ENCODE measurements at regions not wholly inside any gene's neighbourhood (a gene's known extent, or its start where the extent isn't known, plus 50 kb on each side); places are given as distances from the start of the nearest gene placed in this dataset.

DNA sequence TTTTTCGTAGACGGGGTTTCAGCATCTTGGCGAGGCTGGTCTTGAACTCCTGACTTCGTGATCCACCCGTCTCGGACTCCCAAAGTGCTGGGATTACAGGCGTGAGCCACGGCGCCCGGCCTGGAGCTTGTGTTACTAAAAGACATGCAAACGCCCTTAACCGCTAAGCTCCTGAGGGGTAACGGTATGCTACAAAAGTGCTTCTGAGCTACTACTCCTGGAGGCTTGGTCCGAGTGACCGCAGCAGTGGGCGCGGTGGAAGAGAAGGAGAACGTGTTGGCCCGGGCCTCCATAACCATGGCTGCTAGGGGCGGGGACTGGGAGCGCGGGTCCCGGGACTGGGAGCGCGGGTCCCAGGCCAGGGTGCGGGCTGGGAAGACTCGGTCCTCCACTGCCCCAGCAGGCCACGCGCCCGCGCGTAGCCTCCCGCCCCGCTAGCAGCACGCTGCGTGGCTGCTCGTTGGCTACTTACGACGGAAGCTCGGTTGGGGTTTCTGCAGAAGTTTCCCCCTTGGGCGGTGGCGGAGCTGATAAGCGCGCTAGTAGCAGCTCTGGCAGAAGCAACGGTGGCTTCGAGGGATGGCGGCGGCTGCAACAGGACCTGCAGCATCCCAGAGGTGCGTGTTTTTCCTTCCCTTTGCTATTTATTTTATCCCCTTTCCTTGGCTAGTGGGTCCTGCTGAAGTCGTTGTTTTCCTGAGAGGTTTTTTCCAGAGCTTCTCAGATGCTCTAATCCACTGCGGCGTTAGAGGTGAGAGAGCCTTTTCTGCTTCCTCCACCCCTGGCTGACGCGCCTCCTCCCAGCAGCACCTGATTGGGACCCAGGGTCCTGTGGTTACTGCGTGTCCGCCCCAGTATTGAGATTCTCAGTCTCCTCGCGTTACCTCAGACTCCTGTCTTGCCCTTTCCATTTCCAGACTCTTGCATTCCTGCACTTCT, 69.2 kb upstream of the CCDC180 start (continued):
- TF ChIP-seq ZNF550 (CRISPR knock-in tag; IDR thresholded peaks at IDR 0.05; ENCODE audit: borderline replicate concordance) (no peak), ZBTB43 (CRISPR knock-in tag; conservative IDR thresholded peaks at IDR 0.05) (peak; percentile 63; the same call in 1 of the 2 replicates), CEBPG (CRISPR knock-in tag; IDR thresholded peaks at IDR 0.05) (no peak), ZNF260 (CRISPR knock-in tag; IDR thresholded peaks at IDR 0.05; ENCODE audit: borderline replicate concordance, low read depth) (no peak), BRCA1 (CRISPR knock-in tag; IDR thresholded peaks at IDR 0.05) (no peak), ZC3H4 (CRISPR knock-in tag; IDR thresholded peaks at IDR 0.05; ENCODE audit: borderline replicate concordance) (no peak), PRMT3 (CRISPR knock-in tag; IDR thresholded peaks at IDR 0.05; ENCODE audit: borderline replicate concordance, low read depth) (no peak), NRL (CRISPR knock-in tag; IDR thresholded peaks at IDR 0.05; ENCODE audit: borderline replicate concordance) (peak; percentile 51; the same call in 1 of the 2 replicates), SAP130 (CRISPR knock-in tag; IDR thresholded peaks at IDR 0.05; ENCODE audit: low read depth) (no peak; the same call in none of the 2 replicates), ZNF563 (CRISPR knock-in tag; IDR thresholded peaks at IDR 0.05) (peak; percentile 60; the same call in 1 of the 2 replicates), ZNF34 (CRISPR knock-in tag; IDR thresholded peaks at IDR 0.05; ENCODE audit: borderline replicate concordance) (no peak), POLR2G (IDR thresholded peaks at IDR 0.05; ENCODE audit: low read depth, low read length) (peak; percentile 68), SSRP1 (CRISPR knock-in tag; IDR thresholded peaks at IDR 0.05) (no peak), ARNT (IDR thresholded peaks at IDR 0.05) (no peak), ZZZ3 (CRISPR knock-in tag; IDR thresholded peaks at IDR 0.05; ENCODE audit: borderline replicate concordance) (no peak), ZNF205 (CRISPR knock-in tag; IDR thresholded peaks at IDR 0.05) (no peak), ELF1 (CRISPR knock-in tag; IDR thresholded peaks at IDR 0.05) (no peak), SALL2 (CRISPR knock-in tag; IDR thresholded peaks at IDR 0.05) (peak; percentile 74; the same call in 1 of the 2 replicates)
- TF ChIP-seq, protein P1, sequence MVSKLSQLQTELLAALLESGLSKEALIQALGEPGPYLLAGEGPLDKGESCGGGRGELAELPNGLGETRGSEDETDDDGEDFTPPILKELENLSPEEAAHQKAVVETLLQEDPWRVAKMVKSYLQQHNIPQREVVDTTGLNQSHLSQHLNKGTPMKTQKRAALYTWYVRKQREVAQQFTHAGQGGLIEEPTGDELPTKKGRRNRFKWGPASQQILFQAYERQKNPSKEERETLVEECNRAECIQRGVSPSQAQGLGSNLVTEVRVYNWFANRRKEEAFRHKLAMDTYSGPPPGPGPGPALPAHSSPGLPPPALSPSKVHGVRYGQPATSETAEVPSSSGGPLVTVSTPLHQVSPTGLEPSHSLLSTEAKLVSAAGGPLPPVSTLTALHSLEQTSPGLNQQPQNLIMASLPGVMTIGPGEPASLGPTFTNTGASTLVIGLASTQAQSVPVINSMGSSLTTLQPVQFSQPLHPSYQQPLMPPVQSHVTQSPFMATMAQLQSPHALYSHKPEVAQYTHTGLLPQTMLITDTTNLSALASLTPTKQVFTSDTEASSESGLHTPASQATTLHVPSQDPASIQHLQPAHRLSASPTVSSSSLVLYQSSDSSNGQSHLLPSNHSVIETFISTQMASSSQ (IDR thresholded peaks at IDR 0.05; ENCODE audit: low read depth), result no peak
- TF ChIP-seq, protein P1 (CRISPR knock-in tag; IDR thresholded peaks at IDR 0.05; ENCODE audit: borderline replicate concordance), result 0 out of 2 replicates have a peak, but pooled peaks have one; percentile 17
- TF ChIP-seq, protein P2, sequence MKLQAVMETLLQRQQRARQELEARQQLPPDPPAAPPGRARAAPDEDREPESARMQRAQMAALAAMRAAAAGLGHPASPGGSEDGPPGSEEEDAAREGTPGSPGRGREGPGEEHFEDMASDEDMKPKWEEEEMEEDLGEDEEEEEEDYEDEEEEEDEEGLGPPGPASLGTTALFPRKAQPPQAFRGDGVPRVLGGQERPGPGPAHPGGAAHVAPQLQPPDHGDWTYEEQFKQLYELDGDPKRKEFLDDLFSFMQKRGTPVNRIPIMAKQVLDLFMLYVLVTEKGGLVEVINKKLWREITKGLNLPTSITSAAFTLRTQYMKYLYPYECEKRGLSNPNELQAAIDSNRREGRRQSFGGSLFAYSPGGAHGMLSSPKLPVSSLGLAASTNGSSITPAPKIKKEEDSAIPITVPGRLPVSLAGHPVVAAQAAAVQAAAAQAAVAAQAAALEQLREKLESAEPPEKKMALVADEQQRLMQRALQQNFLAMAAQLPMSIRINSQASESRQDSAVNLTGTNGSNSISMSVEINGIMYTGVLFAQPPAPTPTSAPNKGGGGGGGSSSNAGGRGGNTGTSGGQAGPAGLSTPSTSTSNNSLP (IDR thresholded peaks at IDR 0.05; ENCODE audit: low read depth, low read length), result no peak
